K562 (cell line): ENCODE measurements at regions not wholly inside any gene's neighbourhood (a gene's known extent, or its start where the extent isn't known, plus 50 kb on each side); places are given as distances from the start of the nearest gene placed in this dataset.

ENCODE experiments used
- ATAC-seq: fragments of 200-7000 bp; cut with Tn5 transposase; 3 replicates; pipeline ENCODE4 v1.9.1; 2020; ENCODE audit warnings: moderate library complexity
- BruUV-seq: library from RNA; stranded (reverse); fragments of 400-500 nt; replicated peaks from 2 replicates; lab custom pipeline; 2021; lab: Mats Ljungman, UMichigan
- CTCF ChIA-PET: fragments of 300-600 bp; formaldehyde crosslinking; extraction: SDS; loops from one replicate; lab custom pipeline; 2021; ENCODE audit warnings: low intra/inter-chr PET ratio; lab: Yijun Ruan, JAX
- POLR2A ChIA-PET: fragments of 300-600, 350-650 bp; sonication (Branson Sonifier 250); formaldehyde crosslinking; extraction: SDS; loops from one replicate; lab custom pipeline; 2021; ENCODE audit warnings: antibody characterized with exemption, inconsistent platforms; lab: Yijun Ruan, JAX
- DNase-seq, 4 experiments: peaks; one replicate each; pipeline versions ENCODE4 v3.0.0 to v3.0.0-alpha.2; 2011 to 2018; ENCODE audit warnings: low spot score in 3 of 4, mixed read lengths in 3 of 4; ENCODE audit errors: extremely low read depth in 1 of 4
- FAIRE-seq: peaks from 2 replicates; lab custom pipeline; 2011; peaks lifted over from hg19 to GRCh38; lab: Jason Lieb, UNC
- H2AFZ ChIP-seq: 2 replicates; pipeline ENCODE4 v1.6.0; 2011; ENCODE audit warnings: low read depth, low read length, control low read depth, inconsistent platforms
- H3K27ac ChIP-seq: fragments of 200-600 bp; 3 replicates; pipeline ENCODE4 v1.8.0; 2011; ENCODE audit warnings: low read depth, mild to moderate bottlenecking, control low read depth, inconsistent platforms, low read length, moderate library complexity, mixed read lengths; ENCODE audit errors: extremely low read depth
- H3K27me3 ChIP-seq, 2 experiments: fragments of 300-600 bp in 1 of 2; 2 replicates in 1 of 2; 3 replicates in 1 of 2; pipeline versions ENCODE4 v1.6.0 to v1.8.0; 2011; ENCODE audit warnings: inconsistent platforms in 2 of 2, low read length in 2 of 2, mild to moderate bottlenecking in 1 of 2, mixed read lengths in 1 of 2, moderate library complexity in 1 of 2; ENCODE audit not compliant: control insufficient read depth in 2 of 2, insufficient read depth in 2 of 2
- H3K36me3 ChIP-seq: fragments of 300-600 bp; 3 replicates; pipeline ENCODE4 v1.8.0; 2011; ENCODE audit warnings: mild to moderate bottlenecking, low read length, inconsistent platforms; ENCODE audit not compliant: control insufficient read depth, insufficient read depth
- H3K4me1 ChIP-seq, 2 experiments: fragments of 200-600 bp in 1 of 2; replicated peaks in 1 of 2; 2 replicates in 1 of 2; 3 replicates in 1 of 2; pipeline versions ENCODE4 v1.5.1 to v1.8.0; 2011; ENCODE audit warnings: inconsistent platforms in 2 of 2, low read length in 2 of 2, mild to moderate bottlenecking in 1 of 2, mixed read lengths in 1 of 2, moderate library complexity in 1 of 2; ENCODE audit not compliant: control insufficient read depth in 2 of 2, insufficient read depth in 2 of 2
- H3K4me2 ChIP-seq: 2 replicates; pipeline ENCODE4 v1.6.1; 2011; ENCODE audit warnings: low read length, control low read depth, inconsistent platforms, mixed read lengths; ENCODE audit not compliant: insufficient read depth
- H3K4me3 ChIP-seq: fragments of 200-600 bp; sonication (generic), shearing (Covaris generic); 2 replicates; pipeline ENCODE4 v1.5.1; 2016; ENCODE audit warnings: control low read depth, inconsistent platforms
- H3K79me2 ChIP-seq: fragments of 200-600 bp; 3 replicates; pipeline ENCODE4 v1.8.0; 2011; ENCODE audit warnings: low read length, inconsistent platforms; ENCODE audit not compliant: control insufficient read depth, insufficient read depth
- H3K9ac ChIP-seq, 2 experiments: 2 replicates each; pipeline versions ENCODE4 v1.6.0 to v1.6.1; 2011; ENCODE audit warnings: low read depth in 2 of 2, low read length in 2 of 2, control low read depth in 1 of 2, inconsistent platforms in 1 of 2, mild to moderate bottlenecking in 1 of 2, mixed read lengths in 1 of 2; ENCODE audit not compliant: insufficient read depth in 1 of 2
- H3K9me1 ChIP-seq: one replicate; pipeline ENCODE4 v1.6.0; 2011; ENCODE audit warnings: inconsistent platforms, mild to moderate bottlenecking, low read length, moderate library complexity; ENCODE audit not compliant: control insufficient read depth, insufficient read depth
- H3K9me3 ChIP-seq: replicated peaks from 2 replicates; pipeline ENCODE4 v1.5.1; 2011; ENCODE audit warnings: low read depth, low read length, inconsistent platforms; ENCODE audit not compliant: control insufficient read depth, insufficient read depth
- H4K20me1 ChIP-seq: replicated peaks from 2 replicates; pipeline ENCODE4 v1.6.1; 2011; ENCODE audit warnings: low read length, inconsistent platforms, mixed read lengths; ENCODE audit not compliant: control insufficient read depth, insufficient read depth
- CEBPG ChIP-seq, 3 experiments: fragments of 200-800 bp in 1 of 3; sonication (Bioruptor generic) in 1 of 3; sonication (generic) in 1 of 3; formaldehyde crosslinking in 1 of 3; IDR thresholded peaks in 2 of 3; conservative IDR thresholded peaks in 1 of 3; 2 replicates each; pipeline versions ENCODE4 v1.6.1 to v1.8.0; 2016 to 2022; ENCODE audit warnings: missing compliant biosample characterization in 2 of 3, missing genetic modification characterization in 2 of 3, mild to moderate bottlenecking in 1 of 3, missing genetic modification reagents in 1 of 3
- DMBX1 ChIP-seq: fragments of 250-450 bp; sonication (Bioruptor Pico); IDR thresholded peaks from 2 replicates; pipeline ENCODE4 v1.8.0; 2022; ENCODE audit warnings: inconsistent platforms, mild to moderate bottlenecking, moderate library complexity, borderline replicate concordance
- IRF1 ChIP-seq: sonication (generic); formaldehyde crosslinking; IDR thresholded peaks from 2 replicates; pipeline ENCODE4 v1.8.0; 2022; ENCODE audit warnings: missing genetic modification reagents, mild to moderate bottlenecking, borderline replicate concordance
- NBN ChIP-seq: fragments of 450-650 bp; IDR thresholded peaks from 2 replicates; pipeline ENCODE4 v1.6.1; 2016; ENCODE audit warnings: low read depth, mild to moderate bottlenecking
- ZBTB12 ChIP-seq: fragments of 250-450 bp; sonication (Bioruptor Pico); IDR thresholded peaks from 2 replicates; pipeline ENCODE4 v1.4.0; 2020
- ZNF140 ChIP-seq: fragments of 250-450 bp; sonication (Bioruptor Pico); IDR thresholded peaks from 2 replicates; pipeline ENCODE4 v1.8.0; 2021; ENCODE audit warnings: moderate library complexity, mild to moderate bottlenecking, inconsistent platforms
- WGBS: fragments of 100-300 bp; shearing (Covaris generic); methylation state at CpG from one replicate; pipeline ENCODE4 v1.1.6; 2016; ENCODE audit warnings: low coverage, mixed read lengths; ENCODE audit not compliant: insufficient coverage; ENCODE audit errors: missing lambda C conversion rate; 5-methylcytosine and 5-hydroxymethylcytosine counted together
- in situ Hi-C: fragments of 300-500 bp; cut with MboI; formaldehyde crosslinking; loops from 4 replicates; pipeline ENCODE4 v1.15.0; 2018; ENCODE audit warnings: inconsistent platforms, mixed read lengths
- intact Hi-C: fragments of 100-400 bp; cut with micrococcal nuclease; formaldehyde crosslinking; loops from 2 replicates; pipeline ENCODE4 v1.14.2; 2022

GRCh38 chr6:137315081-137315480 is 95.9 kb upstream of the IFNGR1 start:
- no peak overlapping the region for H3K27ac ChIP-seq
- in situ Hi-C loops, result loop anchor here (5.0 kb wide), 1 partner anchor 223 kb away; no protein-coding TSS in a partner anchor

More at GRCh38 chr6:137315081-137315480, 95.9 kb upstream of the IFNGR1 start:
- DNase-seq, result no peak
- H3K9me1 ChIP-seq, result no peaks in the 10 kb centered on the region
- no TSS peak for BruUV-seq
- no peaks in the 10 kb centered on the region for H4K20me1 ChIP-seq
- peaks cover 0 to 5% of the 10 kb centered on the region in 2 experiments; a peak in 3 of 5 replicates for H3K27me3 ChIP-seq
- H3K4me1 ChIP-seq, result no peaks in the 10 kb centered on the region
- CTCF ChIA-PET, result interaction anchor here (0.5 to 3.1 kb wide), 5 partner anchors 43 to 325 kb away, joined by 3 to 23 read pairs (median 6); no protein-coding TSS in a partner anchor
- no peak overlapping the region for H2AFZ ChIP-seq
- H3K4me2 ChIP-seq, result no peak overlapping the region
- intact Hi-C loops, result loop anchor here (2.0 kb wide), 2 partner anchors 158 to 326 kb away; no protein-coding TSS in a partner anchor
- H3K36me3 ChIP-seq, result no peaks in the 10 kb centered on the region
- no peak overlapping the region for H3K9ac ChIP-seq
- ATAC-seq, result no peak
- no peaks in the 10 kb centered on the region for H3K79me2 ChIP-seq
- no peak for TF ChIP-seq CEBPG (CRISPR knock-in tag; IDR thresholded peaks at IDR 0.05)
- peak; percentile 28 to 41; a peak in 1 of 4 replicates for TF ChIP-seq CEBPG (tag; conservative IDR thresholded peaks at IDR 0.05 in 1 of 2, IDR thresholded peaks at IDR 0.05 in 1 of 2)
- no peak for TF ChIP-seq ZNF140 (CRISPR knock-in tag)
- TF ChIP-seq DMBX1, result no peak
- TF ChIP-seq ZBTB12 (CRISPR knock-in tag), result no peak
- TF ChIP-seq NBN, result no peak
- TF ChIP-seq IRF1, result no peak
- no peaks in the 10 kb centered on the region for H3K9me3 ChIP-seq
- POLR2A ChIA-PET, result interaction anchor here (0.6 kb wide), 1 partner anchor 791 kb away, joined by 6 read pairs; no protein-coding TSS in a partner anchor
- WGBS, result 5% methylated on average over 5 of the region's 5 CpGs
- no peak for FAIRE-seq
- no peak overlapping the region for H3K4me3 ChIP-seq
